CD14-positive monocyte (primary cell): ENCODE measurements at regions not wholly inside any gene's neighbourhood (a gene's known extent, or its start where the extent isn't known, plus 50 kb on each side); places are given as distances from the start of the nearest gene placed in this dataset.

Experiments used
- DNase-seq, 3 donors: peaks; one replicate each; pipeline ENCODE4 v3.0.0-alpha.2; 2011 to 2022
- H2AFZ ChIP-seq: 2 replicates; pipeline ENCODE4 v1.6.0; 2012; ENCODE audit warnings: mild to moderate bottlenecking, low read depth, low read length, inconsistent platforms; ENCODE audit not compliant: insufficient read depth, poor library complexity, severe bottlenecking
- H3K27ac ChIP-seq, 2 donors: 1 replicate in 1 of 2; 2 replicates in 1 of 2; pipeline ENCODE4 v1.5.1; 2012 to 2013; ENCODE audit warnings: low read length in 2 of 2, control low read depth in 1 of 2, inconsistent platforms in 1 of 2, low read depth in 1 of 2, mild to moderate bottlenecking in 1 of 2
- H3K27me3 ChIP-seq, 2 donors: one replicate each; pipeline versions ENCODE4 v1.6.0 to v1.6.1; 2011 to 2013; ENCODE audit warnings: low read length in 2 of 2; ENCODE audit not compliant: control insufficient read depth in 2 of 2, insufficient read depth in 2 of 2
- H3K36me3 ChIP-seq, 2 donors: replicated peaks in 1 of 2; 1 replicate in 1 of 2; 2 replicates in 1 of 2; pipeline versions ENCODE4 v1.5.1 to v1.6.1; 2012 to 2013; ENCODE audit warnings: low read length in 2 of 2, control low read depth in 1 of 2, inconsistent platforms in 1 of 2, mild to moderate bottlenecking in 1 of 2; ENCODE audit not compliant: insufficient read depth in 2 of 2, control insufficient read depth in 1 of 2
- H3K4me1 ChIP-seq, 2 donors: 1 replicate in 1 of 2; 2 replicates in 1 of 2; pipeline versions ENCODE4 v1.5.1 to v1.6.1; 2012 to 2013; ENCODE audit warnings: low read length in 2 of 2, control low read depth in 1 of 2, inconsistent platforms in 1 of 2, mild to moderate bottlenecking in 1 of 2, moderate library complexity in 1 of 2; ENCODE audit not compliant: insufficient read depth in 2 of 2, control insufficient read depth in 1 of 2
- H3K4me2 ChIP-seq: replicated peaks from 2 replicates; pipeline ENCODE3; 2012; ENCODE audit warnings: low read length, moderate library complexity, mild to moderate bottlenecking; ENCODE audit not compliant: poor library complexity, severe bottlenecking; ENCODE audit errors: extremely low read depth
- H3K4me3 ChIP-seq, 3 experiments: fragments of 200-600 bp in 1 of 3; sonication (generic) in 1 of 3; replicated peaks in 1 of 3; 1 replicate in 2 of 3; 2 replicates in 1 of 3; pipeline ENCODE4 v1.5.1; 2011 to 2013; ENCODE audit warnings: low read length in 3 of 3, mild to moderate bottlenecking in 3 of 3, control low read depth in 2 of 3, low read depth in 2 of 3, inconsistent platforms in 1 of 3, moderate library complexity in 1 of 3
- H3K79me2 ChIP-seq: 2 replicates; pipeline ENCODE4 v1.6.0; 2012; ENCODE audit warnings: mild to moderate bottlenecking, control low read depth, inconsistent platforms, low read length, moderate library complexity; ENCODE audit not compliant: insufficient read depth
- H3K9ac ChIP-seq: 2 replicates; pipeline ENCODE4 v1.6.0; 2017; ENCODE audit warnings: low read length, mild to moderate bottlenecking; ENCODE audit not compliant: insufficient read depth, poor library complexity, severe bottlenecking
- H3K9me3 ChIP-seq, 2 donors: replicated peaks in 1 of 2; 1 replicate in 1 of 2; 2 replicates in 1 of 2; pipeline versions ENCODE4 v1.5.1 to v1.6.1; 2012 to 2013; ENCODE audit warnings: low read length in 2 of 2, control low read depth in 1 of 2; ENCODE audit not compliant: control insufficient read depth in 1 of 2, insufficient read depth in 1 of 2
- H4K20me1 ChIP-seq: 2 replicates; pipeline ENCODE4 v1.6.0; 2012; ENCODE audit warnings: mild to moderate bottlenecking, low read length, control low read depth, moderate library complexity; ENCODE audit not compliant: insufficient read depth
- H3K27ac Mint-ChIP-seq, 7 donors: one replicate each; pipeline ENCODE4 v1.8.0; 2020; ENCODE audit warnings: mild to moderate bottlenecking in 7 of 7, mixed read lengths in 7 of 7, moderate library complexity in 6 of 7, inconsistent platforms in 2 of 7
- H3K27me3 Mint-ChIP-seq, 3 donors: one replicate each; pipeline ENCODE4 v1.8.0; 2021 to 2022; ENCODE audit warnings: low read depth in 3 of 3, mild to moderate bottlenecking in 3 of 3, mixed read lengths in 3 of 3, moderate library complexity in 3 of 3, inconsistent platforms in 1 of 3
- H3K36me3 Mint-ChIP-seq, 2 donors: one replicate each; pipeline ENCODE4 v1.8.0; 2020; ENCODE audit warnings: mixed read lengths in 2 of 2, inconsistent platforms in 1 of 2, mild to moderate bottlenecking in 1 of 2
- H3K4me1 Mint-ChIP-seq: one replicate; pipeline ENCODE4 v1.8.0; 2020; ENCODE audit warnings: mild to moderate bottlenecking, mixed read lengths
- H3K4me3 Mint-ChIP-seq, 2 donors: one replicate each; pipeline ENCODE4 v1.8.0; 2020; ENCODE audit warnings: mild to moderate bottlenecking in 2 of 2, mixed read lengths in 2 of 2, moderate library complexity in 1 of 2
- H3K9me3 Mint-ChIP-seq, 7 donors: one replicate each; pipeline ENCODE4 v1.8.0; 2020 to 2022; ENCODE audit warnings: mixed read lengths in 7 of 7, mild to moderate bottlenecking in 6 of 7, moderate library complexity in 6 of 7, inconsistent platforms in 2 of 7
- CTCF ChIP-seq: fragments of 200-600 bp; IDR thresholded peaks from one replicate; pipeline ENCODE4 v1.8.0; 2022; ENCODE audit warnings: antibody characterized with exemption, mild to moderate bottlenecking
- WGBS: methylation state at CpG from one replicate; pipeline ENCODE4 v1.1.5; 2013; ENCODE audit warnings: missing lambda C conversion rate; ENCODE audit not compliant: insufficient coverage; 5-methylcytosine and 5-hydroxymethylcytosine counted together
- intact Hi-C, 2 donors: fragments of 100-400 bp; cut with micrococcal nuclease; formaldehyde crosslinking; loops; one replicate each; pipeline versions ENCODE4 v1.15.0 to v1.15.1; 2023

DNA sequence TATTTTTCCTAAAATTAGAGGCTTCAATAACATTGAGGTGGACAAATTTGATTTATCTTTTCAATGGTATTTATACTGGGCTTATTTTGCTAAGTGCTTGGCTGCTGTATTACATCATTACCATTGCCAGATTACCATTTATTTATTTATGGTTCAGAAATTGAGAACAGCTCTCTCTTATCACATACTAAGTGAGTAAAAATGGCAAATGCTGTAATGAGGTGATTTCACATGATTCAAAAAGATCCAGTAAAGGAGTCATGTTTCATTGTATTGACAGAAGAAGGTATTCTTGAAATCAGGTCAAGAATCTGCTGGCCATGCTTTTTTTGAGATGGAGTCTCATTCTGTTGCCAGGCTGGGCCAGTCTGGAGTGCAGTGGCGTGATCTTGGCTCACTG lies 322.6 kb downstream of the KIF20B start:
- no peak overlapping the region for H3K27ac Mint-ChIP-seq
- no peaks in the 10 kb centered on the region for H3K4me1 Mint-ChIP-seq
- TF ChIP-seq CTCF: no peak
- 83% methylated on average over 1 of the region's 1 CpG for WGBS
- no peaks in the 10 kb centered on the region for H3K36me3 ChIP-seq
- no peak overlapping the region for H2AFZ ChIP-seq
- H3K9me3 Mint-ChIP-seq: peaks cover 0 to 4% (median 0%) of the 10 kb centered on the region in 7 donors
- no peak overlapping the region for H3K4me3 ChIP-seq
- H3K79me2 ChIP-seq: no peaks in the 10 kb centered on the region
- no peak overlapping the region for H3K27ac ChIP-seq
- H3K36me3 Mint-ChIP-seq: no peaks in the 10 kb centered on the region
- peaks cover 0 to 2% (median 0%) of the 10 kb centered on the region in 3 donors for H3K27me3 Mint-ChIP-seq
- H3K9ac ChIP-seq: no peak overlapping the region
- H4K20me1 ChIP-seq: no peaks in the 10 kb centered on the region
- no peaks in the 10 kb centered on the region for H3K27me3 ChIP-seq
- intact Hi-C loops: no loop called here
- H3K4me2 ChIP-seq: no peak overlapping the region
- no peak overlapping the region for H3K4me3 Mint-ChIP-seq
- H3K4me1 ChIP-seq: no peaks in the 10 kb centered on the region
- DNase-seq: no peak
- no peaks in the 10 kb centered on the region for H3K9me3 ChIP-seq

- Histone ChIP-seq H3K9me3 (no peaks in the 10 kb centered on the region), H3K36me3 (no peaks in the 10 kb centered on the region), H2AFZ (no peak overlapping the region), H3K4me1 (no peaks in the 10 kb centered on the region), H3K9ac (no peak overlapping the region), H3K27me3 (no peaks in the 10 kb centered on the region), H3K27ac (no peak overlapping the region), H3K79me2 (no peaks in the 10 kb centered on the region), H3K4me2 (no peak overlapping the region), H3K4me3 (no peak overlapping the region), H4K20me1 (no peaks in the 10 kb centered on the region)
- Mint-ChIP-seq H3K4me1 (no peaks in the 10 kb centered on the region), H3K27ac (no peak overlapping the region), H3K4me3 (no peak overlapping the region), H3K9me3 (peaks cover 0 to 5% (median 0%) of the 10 kb centered on the region in 7 donors), H3K36me3 (no peaks in the 10 kb centered on the region), H3K27me3 (peaks cover 0 to 2% (median 0%) of the 10 kb centered on the region in 3 donors)
- TF ChIP-seq CTCF: no peak
- WGBS: no CpG with 5 or more reads among the region's 2 CpGs
- intact Hi-C loops: no loop called here
- DNase-seq: no peak
These were observed 326.9 kb downstream of the KIF20B start for GRCh38 chr10:90028312-90028711.
